Activated CD4-positive, alpha-beta T cell treated with anti-CD3 and anti-CD28 coated beads for 48 hours (primary cell): ENCODE measurements at regions not wholly inside any gene's neighbourhood (a gene's known extent, or its start where the extent isn't known, plus 50 kb on each side); places are given as distances from the start of the nearest gene placed in this dataset.

Experiments used
- DNase-seq: peaks from one replicate; pipeline ENCODE4 v3.0.0-alpha.2; 2020

GRCh38 chr3:181764544-181764943 is 52.8 kb downstream of the SOX2 start:
- DNase-seq: no peak

GRCh38 chr3:181770296-181770695 is 58.6 kb downstream of the SOX2 start:
- no peak for DNase-seq

GRCh38 chr3:181771120-181771519 is 59.4 kb downstream of the SOX2 start:
- no peak for DNase-seq

GRCh38 chr3:181772166-181772565 is 60.4 kb downstream of the SOX2 start:
- no peak for DNase-seq

- DNase-seq: no peak
These were observed 62.2 kb downstream of the SOX2 start for GRCh38 chr3:181773921-181774320.

- no peak for DNase-seq
These were observed 70.7 kb downstream of the SOX2 start for GRCh38 chr3:181782306-181782954.

GRCh38 chr3:181790561-181790960 is 78.8 kb downstream of the SOX2 start:
- no peak for DNase-seq

- no peak for DNase-seq
These were observed 79.6 kb downstream of the SOX2 start for GRCh38 chr3:181791056-181791955.

- no peak for DNase-seq
These were observed 81.3 kb downstream of the SOX2 start for GRCh38 chr3:181793006-181793405.

GRCh38 chr3:181794011-181794790 is 82.5 kb downstream of the SOX2 start:
- no peak for DNase-seq

GRCh38 chr3:181796641-181797040 is 84.9 kb downstream of the SOX2 start:
- DNase-seq: no peak

GRCh38 chr3:181797431-181797830 is 85.7 kb downstream of the SOX2 start:
- DNase-seq: no peak

- no peak for DNase-seq
These were observed 94.0 kb downstream of the SOX2 start for GRCh38 chr3:181805703-181806102.

GRCh38 chr3:181808053-181808452 is 96.3 kb downstream of the SOX2 start:
- no peak for DNase-seq

- DNase-seq: no peak
These were observed 112.0 kb downstream of the SOX2 start for GRCh38 chr3:181823716-181824115.

GRCh38 chr3:181824961-181825360 is 113.2 kb downstream of the SOX2 start:
- DNase-seq: no peak

GRCh38 chr3:181839039-181839915 is 127.6 kb downstream of the SOX2 start:
- no peak for DNase-seq

- DNase-seq: no peak
These were observed 128.2 kb downstream of the SOX2 start for GRCh38 chr3:181839916-181840297.

GRCh38 chr3:181844211-181844610 is 132.5 kb downstream of the SOX2 start:
- DNase-seq: no peak

- no peak for DNase-seq
These were observed 135.6 kb downstream of the SOX2 start for GRCh38 chr3:181847276-181847675.

- no peak for DNase-seq
These were observed 139.3 kb downstream of the SOX2 start for GRCh38 chr3:181851063-181851462.

- DNase-seq: no peak
These were observed 144.1 kb downstream of the SOX2 start for GRCh38 chr3:181855825-181856224.

- DNase-seq: no peak
These were observed 147.8 kb downstream of the SOX2 start for GRCh38 chr3:181859518-181859917.
